22Rv1 (cell line): ENCODE measurements at regions not wholly inside any gene's neighbourhood (a gene's known extent, or its start where the extent isn't known, plus 50 kb on each side); places are given as distances from the start of the nearest gene placed in this dataset.

Source experiments
- H3K27ac ChIP-seq: fragments of 450-650 bp; 2 replicates; pipeline ENCODE4 v1.5.1; 2017
- ZFX ChIP-seq: fragments of 450-650 bp; IDR thresholded peaks from 2 replicates; pipeline ENCODE4 v1.6.1; 2017; ENCODE audit warnings: antibody characterized with exemption, borderline replicate concordance
- TF ChIP-seq, protein P1 (sequence below): fragments of 450-650 bp; IDR thresholded peaks from 2 replicates; pipeline ENCODE4 v1.5.1; 2017; ENCODE audit warnings: mild to moderate bottlenecking

GRCh38 chr9:71483436-71483835, 284.9 kb downstream of the CEMIP2 start:
- H3K27ac ChIP-seq: no peak overlapping the region
- TF ChIP-seq, protein P1, sequence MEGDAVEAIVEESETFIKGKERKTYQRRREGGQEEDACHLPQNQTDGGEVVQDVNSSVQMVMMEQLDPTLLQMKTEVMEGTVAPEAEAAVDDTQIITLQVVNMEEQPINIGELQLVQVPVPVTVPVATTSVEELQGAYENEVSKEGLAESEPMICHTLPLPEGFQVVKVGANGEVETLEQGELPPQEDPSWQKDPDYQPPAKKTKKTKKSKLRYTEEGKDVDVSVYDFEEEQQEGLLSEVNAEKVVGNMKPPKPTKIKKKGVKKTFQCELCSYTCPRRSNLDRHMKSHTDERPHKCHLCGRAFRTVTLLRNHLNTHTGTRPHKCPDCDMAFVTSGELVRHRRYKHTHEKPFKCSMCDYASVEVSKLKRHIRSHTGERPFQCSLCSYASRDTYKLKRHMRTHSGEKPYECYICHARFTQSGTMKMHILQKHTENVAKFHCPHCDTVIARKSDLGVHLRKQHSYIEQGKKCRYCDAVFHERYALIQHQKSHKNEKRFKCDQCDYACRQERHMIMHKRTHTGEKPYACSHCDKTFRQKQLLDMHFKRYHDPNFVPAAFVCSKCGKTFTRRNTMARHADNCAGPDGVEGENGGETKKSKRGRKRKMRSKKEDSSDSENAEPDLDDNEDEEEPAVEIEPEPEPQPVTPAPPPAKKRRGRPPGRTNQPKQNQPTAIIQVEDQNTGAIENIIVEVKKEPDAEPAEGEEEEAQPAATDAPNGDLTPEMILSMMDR: no peak
- TF ChIP-seq ZFX: no peak

DNA sequence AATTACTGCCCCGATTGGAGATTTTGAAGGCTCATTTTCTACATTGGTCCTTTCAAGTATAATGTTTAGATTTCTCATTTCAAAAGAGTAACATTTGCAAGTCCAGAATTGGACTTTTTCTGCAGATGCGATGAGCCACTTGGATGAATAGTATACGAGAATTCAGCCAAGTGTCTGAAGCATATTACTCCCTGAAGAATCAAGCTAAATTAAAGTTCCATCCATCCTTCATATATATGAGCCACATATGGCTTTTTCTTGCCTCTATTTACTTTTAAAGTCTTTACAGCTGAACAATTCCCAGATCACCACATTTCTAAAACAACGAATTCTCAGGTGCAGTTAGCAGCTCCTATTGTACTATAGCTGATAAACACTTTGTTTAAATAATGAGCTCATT, 288.7 kb downstream of the CEMIP2 start:
- TF ChIP-seq, protein P1: no peak
- no peak for TF ChIP-seq ZFX
- H3K27ac ChIP-seq: no peak overlapping the region

GRCh38 chr9:71472400-71472799, 295.9 kb downstream of the CEMIP2 start:
- H3K27ac ChIP-seq: no peak overlapping the region
- TF ChIP-seq, protein P1: no peak
- TF ChIP-seq ZFX: no peak

GRCh38 chr9:71465392-71465791, 302.9 kb downstream of the CEMIP2 start:
- H3K27ac ChIP-seq: no peak overlapping the region
- TF ChIP-seq, protein P1: no peak
- no peak for TF ChIP-seq ZFX

GRCh38 chr9:71459082-71459481, 309.2 kb downstream of the CEMIP2 start:
- TF ChIP-seq, protein P1: no peak
- no peak for TF ChIP-seq ZFX
- no peak overlapping the region for H3K27ac ChIP-seq

DNA sequence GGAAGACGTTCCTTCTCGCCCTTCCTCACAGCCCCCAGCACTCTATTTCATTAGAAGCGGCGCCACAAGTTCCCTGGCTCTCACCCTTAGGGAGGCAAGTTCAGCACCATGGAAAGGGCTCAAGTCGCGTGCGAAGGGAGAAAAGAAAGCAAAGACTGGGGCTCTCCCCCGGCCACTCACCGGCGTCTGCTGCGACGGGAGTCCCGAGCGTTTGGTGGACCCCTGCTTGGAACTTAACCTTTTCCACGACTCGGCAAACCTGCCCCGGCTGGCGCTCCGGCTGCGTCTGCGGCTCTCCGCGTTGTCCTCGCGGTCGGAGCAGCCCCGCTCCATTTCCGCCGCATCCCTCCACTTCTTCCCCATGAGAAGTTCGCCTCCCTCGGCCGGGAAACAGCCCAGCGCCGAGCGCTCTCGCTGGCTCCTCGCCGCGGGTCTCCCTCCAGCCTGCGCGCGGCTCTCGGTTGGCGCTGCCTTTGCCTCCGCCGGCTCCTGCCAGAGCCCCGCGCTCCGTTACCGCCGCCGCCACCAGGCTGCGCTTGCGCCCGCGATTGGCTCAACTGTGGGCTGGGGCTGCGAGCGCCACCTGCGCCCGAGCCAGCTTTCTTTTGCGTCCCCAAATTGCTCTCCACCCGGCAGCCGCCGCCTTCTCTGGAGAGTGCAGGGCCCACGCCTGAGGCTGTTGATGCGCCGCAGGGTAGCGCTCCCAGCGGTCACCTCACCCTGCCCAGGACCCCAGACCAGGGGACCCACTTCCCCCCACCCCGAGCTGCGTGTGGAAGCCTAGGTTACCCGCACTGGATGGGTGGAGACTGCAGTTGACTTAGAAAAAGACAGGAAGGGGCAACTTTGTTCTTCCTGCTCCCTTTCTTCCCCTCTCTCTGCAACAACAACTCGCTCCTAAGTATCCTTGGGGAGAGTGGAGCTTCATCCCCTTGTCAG, 321.6 kb downstream of the CEMIP2 start:
- no peak for TF ChIP-seq ZFX
- TF ChIP-seq, protein P1: peak; percentile 58
- no peak overlapping the region for H3K27ac ChIP-seq

DNA sequence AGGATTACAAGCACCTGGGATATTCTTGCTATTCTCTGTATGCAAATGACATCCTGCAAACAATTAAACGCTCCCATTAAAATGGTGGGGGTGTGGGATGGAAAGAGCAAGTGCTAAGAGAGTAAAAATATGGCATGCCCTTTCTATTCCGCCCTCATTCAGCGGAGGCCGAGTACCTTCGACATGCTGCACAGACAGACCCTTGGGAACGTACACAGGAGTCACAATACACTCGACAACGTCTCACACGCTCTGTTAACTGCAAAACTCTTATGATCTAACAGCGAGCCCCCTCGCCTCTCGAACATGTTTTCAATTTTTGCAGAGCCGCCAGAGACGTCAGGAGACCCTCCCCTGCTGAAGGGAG, 322.2 kb downstream of the CEMIP2 start:
- TF ChIP-seq, protein P1: no peak
- TF ChIP-seq ZFX: no peak
- no peak overlapping the region for H3K27ac ChIP-seq
